K562 (cell line): ENCODE measurements at regions not wholly inside any gene's neighbourhood (a gene's known extent, or its start where the extent isn't known, plus 50 kb on each side); places are given as distances from the start of the nearest gene placed in this dataset.
"Not testable (repeated sequence)": the region's sequence is repeated elsewhere in the genome, so short reads cannot be mapped to it uniquely, and the experiment has no call there.

ENCODE experiments used
- ATAC-seq: fragments of 200-7000 bp; cut with Tn5 transposase; 3 replicates; pipeline ENCODE4 v1.9.1; 2020; ENCODE audit warnings: moderate library complexity
- BruUV-seq: library from RNA; stranded (reverse); fragments of 400-500 nt; replicated peaks from 2 replicates; lab custom pipeline; 2021; lab: Mats Ljungman, UMichigan
- CTCF ChIA-PET: fragments of 300-600 bp; formaldehyde crosslinking; extraction: SDS; loops from one replicate; lab custom pipeline; 2021; ENCODE audit warnings: low intra/inter-chr PET ratio; lab: Yijun Ruan, JAX
- POLR2A ChIA-PET: fragments of 300-600, 350-650 bp; sonication (Branson Sonifier 250); formaldehyde crosslinking; extraction: SDS; loops from one replicate; lab custom pipeline; 2021; ENCODE audit warnings: antibody characterized with exemption, inconsistent platforms; lab: Yijun Ruan, JAX
- DNase-seq, 4 experiments: peaks; one replicate each; pipeline versions ENCODE4 v3.0.0 to v3.0.0-alpha.2; 2011 to 2018; ENCODE audit warnings: low spot score in 3 of 4, mixed read lengths in 3 of 4; ENCODE audit errors: extremely low read depth in 1 of 4
- FAIRE-seq: peaks from 2 replicates; lab custom pipeline; 2011; peaks lifted over from hg19 to GRCh38; lab: Jason Lieb, UNC
- H2AFZ ChIP-seq: 2 replicates; pipeline ENCODE4 v1.6.0; 2011; ENCODE audit warnings: low read depth, low read length, control low read depth, inconsistent platforms
- H3K27ac ChIP-seq: fragments of 200-600 bp; 3 replicates; pipeline ENCODE4 v1.8.0; 2011; ENCODE audit warnings: low read depth, mild to moderate bottlenecking, control low read depth, inconsistent platforms, low read length, moderate library complexity, mixed read lengths; ENCODE audit errors: extremely low read depth
- H3K27me3 ChIP-seq, 2 experiments: fragments of 300-600 bp in 1 of 2; 2 replicates in 1 of 2; 3 replicates in 1 of 2; pipeline versions ENCODE4 v1.6.0 to v1.8.0; 2011; ENCODE audit warnings: inconsistent platforms in 2 of 2, low read length in 2 of 2, mild to moderate bottlenecking in 1 of 2, mixed read lengths in 1 of 2, moderate library complexity in 1 of 2; ENCODE audit not compliant: control insufficient read depth in 2 of 2, insufficient read depth in 2 of 2
- H3K36me3 ChIP-seq: fragments of 300-600 bp; 3 replicates; pipeline ENCODE4 v1.8.0; 2011; ENCODE audit warnings: mild to moderate bottlenecking, low read length, inconsistent platforms; ENCODE audit not compliant: control insufficient read depth, insufficient read depth
- H3K4me1 ChIP-seq, 2 experiments: fragments of 200-600 bp in 1 of 2; replicated peaks in 1 of 2; 2 replicates in 1 of 2; 3 replicates in 1 of 2; pipeline versions ENCODE4 v1.5.1 to v1.8.0; 2011; ENCODE audit warnings: inconsistent platforms in 2 of 2, low read length in 2 of 2, mild to moderate bottlenecking in 1 of 2, mixed read lengths in 1 of 2, moderate library complexity in 1 of 2; ENCODE audit not compliant: control insufficient read depth in 2 of 2, insufficient read depth in 2 of 2
- H3K4me2 ChIP-seq: 2 replicates; pipeline ENCODE4 v1.6.1; 2011; ENCODE audit warnings: low read length, control low read depth, inconsistent platforms, mixed read lengths; ENCODE audit not compliant: insufficient read depth
- H3K4me3 ChIP-seq: fragments of 200-600 bp; sonication (generic), shearing (Covaris generic); 2 replicates; pipeline ENCODE4 v1.5.1; 2016; ENCODE audit warnings: control low read depth, inconsistent platforms
- H3K79me2 ChIP-seq: fragments of 200-600 bp; 3 replicates; pipeline ENCODE4 v1.8.0; 2011; ENCODE audit warnings: low read length, inconsistent platforms; ENCODE audit not compliant: control insufficient read depth, insufficient read depth
- H3K9ac ChIP-seq, 2 experiments: 2 replicates each; pipeline versions ENCODE4 v1.6.0 to v1.6.1; 2011; ENCODE audit warnings: low read depth in 2 of 2, low read length in 2 of 2, control low read depth in 1 of 2, inconsistent platforms in 1 of 2, mild to moderate bottlenecking in 1 of 2, mixed read lengths in 1 of 2; ENCODE audit not compliant: insufficient read depth in 1 of 2
- H3K9me1 ChIP-seq: one replicate; pipeline ENCODE4 v1.6.0; 2011; ENCODE audit warnings: inconsistent platforms, mild to moderate bottlenecking, low read length, moderate library complexity; ENCODE audit not compliant: control insufficient read depth, insufficient read depth
- H3K9me3 ChIP-seq: replicated peaks from 2 replicates; pipeline ENCODE4 v1.5.1; 2011; ENCODE audit warnings: low read depth, low read length, inconsistent platforms; ENCODE audit not compliant: control insufficient read depth, insufficient read depth
- H4K20me1 ChIP-seq: replicated peaks from 2 replicates; pipeline ENCODE4 v1.6.1; 2011; ENCODE audit warnings: low read length, inconsistent platforms, mixed read lengths; ENCODE audit not compliant: control insufficient read depth, insufficient read depth
- CBFA2T3 ChIP-seq: fragments of 450-650 bp; IDR thresholded peaks from 2 replicates; pipeline ENCODE4 v1.6.1; 2017
- CCNT2 ChIP-seq: IDR thresholded peaks from 2 replicates; pipeline ENCODE4 v1.6.1; 2011; ENCODE audit warnings: borderline replicate concordance, low read depth, mild to moderate bottlenecking, moderate library complexity, mixed read lengths, low read length; ENCODE audit not compliant: insufficient read length; ENCODE audit errors: extremely low read depth
- CTBP1 ChIP-seq: fragments of 450-650 bp; IDR thresholded peaks from 2 replicates; pipeline ENCODE4 v1.6.1; 2016; ENCODE audit warnings: borderline replicate concordance
- CXXC5 ChIP-seq: fragments of 250-450 bp; sonication (Bioruptor Pico); IDR thresholded peaks from 2 replicates; pipeline ENCODE4 v1.8.0; 2022; ENCODE audit warnings: inconsistent platforms, mild to moderate bottlenecking, moderate library complexity
- E2F6 ChIP-seq, 2 experiments: IDR thresholded peaks; 2 replicates each; pipeline ENCODE4 v1.6.1; 2011; ENCODE audit warnings: borderline replicate concordance in 1 of 2, control low read depth in 1 of 2, low read depth in 1 of 2, low read length in 1 of 2, mild to moderate bottlenecking in 1 of 2, mixed read lengths in 1 of 2, moderate library complexity in 1 of 2; ENCODE audit not compliant: insufficient read depth in 1 of 2, insufficient read length in 1 of 2, poor library complexity in 1 of 2, severe bottlenecking in 1 of 2; ENCODE audit errors: extremely low read depth in 1 of 2
- EP300 ChIP-seq: IDR thresholded peaks from 2 replicates; pipeline ENCODE4 v1.6.1; 2012; ENCODE audit warnings: low read length, improper control_type of control experiment
- FOXJ2 ChIP-seq: fragments of 200-800 bp; sonication (Bioruptor generic); IDR thresholded peaks from 2 replicates; pipeline ENCODE4 v1.6.1; 2016; ENCODE audit warnings: missing genetic modification characterization, missing compliant biosample characterization
- HDAC1 ChIP-seq, 2 experiments: fragments of 450-650 bp; IDR thresholded peaks; 2 replicates each; pipeline ENCODE4 v1.6.1; 2016 to 2017; ENCODE audit warnings: inconsistent platforms in 1 of 2, mild to moderate bottlenecking in 1 of 2, moderate library complexity in 1 of 2
- NEUROD1 ChIP-seq: fragments of 150-350 bp; IDR thresholded peaks from 2 replicates; pipeline ENCODE4 v1.6.1; 2014; ENCODE audit warnings: borderline replicate concordance, low read length, low read depth; ENCODE audit not compliant: partially characterized antibody
- PML ChIP-seq: IDR thresholded peaks from 2 replicates; pipeline ENCODE4 v1.6.1; 2012; ENCODE audit warnings: low read length, inconsistent platforms
- POLR2AphosphoS5 ChIP-seq: IDR thresholded peaks from 2 replicates; pipeline ENCODE4 v1.6.1; 2011; ENCODE audit warnings: mild to moderate bottlenecking, low read depth, low read length, moderate library complexity; ENCODE audit not compliant: control insufficient read depth, insufficient read depth
- RBBP5 ChIP-seq: fragments of 200-600 bp; sonication (generic); IDR thresholded peaks from 2 replicates; pipeline ENCODE4 v1.6.1; 2012; ENCODE audit warnings: borderline replicate concordance, mild to moderate bottlenecking, low read length, control low read depth, inconsistent platforms; ENCODE audit not compliant: insufficient read depth, poor library complexity, severe bottlenecking
- RBFOX2 ChIP-seq: fragments of 200-400 bp; formaldehyde crosslinking; IDR thresholded peaks from 2 replicates; pipeline ENCODE4 v1.6.1; 2017; ENCODE audit warnings: low read depth, mild to moderate bottlenecking, low read length, moderate library complexity
- RNF2 ChIP-seq: sonication (generic); IDR thresholded peaks from 2 replicates; pipeline ENCODE4 v1.6.1; 2016
- SMARCC2 ChIP-seq: fragments of 450-650 bp; IDR thresholded peaks from 2 replicates; pipeline ENCODE4 v1.6.1; 2017; ENCODE audit warnings: antibody characterized with exemption, moderate library complexity, mild to moderate bottlenecking, low read depth
- SMARCE1 ChIP-seq: fragments of 450-650 bp; IDR thresholded peaks from 2 replicates; pipeline ENCODE4 v1.7.1; 2016; ENCODE audit warnings: mild to moderate bottlenecking
- SOX6 ChIP-seq: fragments of 450-650 bp; IDR thresholded peaks from 2 replicates; pipeline ENCODE4 v1.6.1; 2014; ENCODE audit warnings: mild to moderate bottlenecking
- SRF ChIP-seq, 2 experiments: fragments of 250-450, 450-650 bp in 1 of 2; sonication (Bioruptor Pico) in 1 of 2; sonication (generic) in 1 of 2; formaldehyde crosslinking; IDR thresholded peaks; 2 replicates each; pipeline versions ENCODE4 v1.5.0 to v1.5.1; 2020 to 2022; ENCODE audit warnings: mild to moderate bottlenecking in 1 of 2, missing genetic modification reagents in 1 of 2
- TCF3 ChIP-seq: sonication (generic); formaldehyde crosslinking; IDR thresholded peaks from 2 replicates; pipeline ENCODE4 v1.4.0; 2020; ENCODE audit warnings: mild to moderate bottlenecking, missing genetic modification reagents
- ZBTB7A ChIP-seq: IDR thresholded peaks from 2 replicates; pipeline ENCODE4 v1.6.1; 2011; ENCODE audit warnings: low read depth, mild to moderate bottlenecking, low read length, moderate library complexity, borderline replicate concordance; ENCODE audit not compliant: control insufficient read depth
- WGBS: fragments of 100-300 bp; shearing (Covaris generic); methylation state at CpG from one replicate; pipeline ENCODE4 v1.1.6; 2016; ENCODE audit warnings: low coverage, mixed read lengths; ENCODE audit not compliant: insufficient coverage; ENCODE audit errors: missing lambda C conversion rate; 5-methylcytosine and 5-hydroxymethylcytosine counted together
- in situ Hi-C: fragments of 300-500 bp; cut with MboI; formaldehyde crosslinking; loops from 4 replicates; pipeline ENCODE4 v1.15.0; 2018; ENCODE audit warnings: inconsistent platforms, mixed read lengths
- intact Hi-C: fragments of 100-400 bp; cut with micrococcal nuclease; formaldehyde crosslinking; loops from 2 replicates; pipeline ENCODE4 v1.14.2; 2022

DNA sequence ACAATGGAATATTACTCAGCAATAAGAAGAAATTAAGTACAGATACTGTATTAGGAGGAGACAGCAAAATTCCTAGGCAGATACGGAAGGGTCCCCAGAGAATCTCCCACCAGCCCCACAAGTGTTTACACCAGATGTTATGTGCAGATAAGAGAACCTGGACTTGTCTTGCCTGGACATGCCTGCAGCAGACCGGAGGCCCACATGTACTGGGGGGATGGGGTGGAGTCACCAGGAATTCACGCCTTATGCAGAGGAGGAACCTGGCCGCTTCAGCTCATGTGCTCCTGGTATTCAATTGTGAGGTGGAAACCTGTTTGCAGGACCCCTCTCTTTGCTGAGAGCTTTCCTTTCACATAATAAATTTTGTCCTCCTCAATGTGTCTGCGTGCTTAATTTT, 586.3 kb upstream of the DEFB115 start:
- WGBS, result 0% methylated on average over 5 of the region's 5 CpGs
- H3K36me3 ChIP-seq, H3K79me2 ChIP-seq, H3K27me3 ChIP-seq, H3K9me3 ChIP-seq, in situ Hi-C loops, FAIRE-seq, CTCF ChIA-PET, H3K9me1 ChIP-seq, POLR2A ChIA-PET, BruUV-seq, H4K20me1 ChIP-seq: not testable (repeated sequence)
- Histone ChIP-seq H3K9ac (peak overlapping the region in 1 of 2 experiments; percentile 47; a peak in 2 of 4 replicates), H3K4me3 (peak overlapping the region; percentile 2; the same call in 1 of the 2 replicates), H3K4me2 (peak overlapping the region; percentile 47), H3K27ac (peak overlapping the region; percentile 53; the same call in 2 of the 3 replicates), H3K4me1 (peaks cover 0 to 10% of the 10 kb centered on the region in 2 experiments; a peak in 3 of 5 replicates), H2AFZ (peak overlapping the region; percentile 58)
- DNase-seq (peak; percentile 49 to 89 (median 52)), ATAC-seq (peak; percentile 58; the same call in 2 of the 3 replicates)
- intact Hi-C loops, result loop anchor here (5.0 kb wide), 1 partner anchor 51 kb away; no protein-coding TSS in a partner anchor
- TF ChIP-seq POLR2AphosphoS5 (peak; percentile 58; the same call in 1 of the 2 replicates), RBFOX2 (0 out of 2 replicates have a peak, but pooled peaks have one; percentile 32), CTBP1 (0 out of 2 replicates have a peak, but pooled peaks have one; percentile 20), SRF (CRISPR knock-in tag; IDR thresholded peaks at IDR 0.05) (0 out of 4 replicates have a peak, but pooled peaks of 1 of the 2 experiments have one; percentile 31), NEUROD1 (peak; percentile 21), RBBP5 (peak; percentile 38), TCF3 (CRISPR knock-in tag) (peak; percentile 70), SMARCE1 (peak; percentile 62; the same call in 1 of the 2 replicates), HDAC1 (IDR thresholded peaks at IDR 0.05) (0 out of 4 replicates have a peak, but pooled peaks of 1 of the 2 experiments have one; percentile 31), EP300 (peak; percentile 86), SMARCC2 (peak; percentile 46; the same call in 1 of the 2 replicates), CBFA2T3 (peak; percentile 75), RNF2 (peak; percentile 53; the same call in 1 of the 2 replicates), SOX6 (peak; percentile 29; the same call in 1 of the 2 replicates), CXXC5 (CRISPR knock-in tag) (peak; percentile 37), PML (0 out of 2 replicates have a peak, but pooled peaks have one; percentile 30), ZBTB7A (peak; percentile 67; the same call in 1 of the 2 replicates), E2F6 (IDR thresholded peaks at IDR 0.05; ENCODE audit: borderline replicate concordance in 1 of 2, extremely low read depth in 1 of 2, insufficient read depth in 1 of 2, insufficient read length in 1 of 2, low read depth in 1 of 2, low read length in 1 of 2, poor library complexity in 1 of 2, severe bottlenecking in 1 of 2) (peak; percentile 21 to 45), CCNT2 (peak; percentile 54), FOXJ2 (0 out of 2 replicates have a peak, but pooled peaks have one; percentile 40)
